Neural cell (in vitro differentiated cells): ENCODE measurements at regions not wholly inside any gene's neighbourhood (a gene's known extent, or its start where the extent isn't known, plus 50 kb on each side); places are given as distances from the start of the nearest gene placed in this dataset.

Source experiments
- H2AFZ ChIP-seq: fragments of 200-600, 300-800 bp; sonication (generic), shearing (Covaris generic); 2 replicates; pipeline ENCODE4 v1.6.0; 2014; ENCODE audit warnings: low read depth, mild to moderate bottlenecking, antibody characterized with exemption, low read length, moderate library complexity
- H3F3A ChIP-seq: fragments of 200-600 bp; shearing (Covaris generic); 2 replicates; pipeline ENCODE4 v1.6.1; 2016; ENCODE audit warnings: mild to moderate bottlenecking, moderate library complexity, mixed read lengths, antibody characterized with exemption, low read length; ENCODE audit not compliant: insufficient read depth, poor library complexity, severe bottlenecking
- H3K27ac ChIP-seq: fragments of 200-600, 300-800 bp; sonication (generic), shearing (Covaris generic); 2 replicates; pipeline ENCODE4 v1.5.1; 2014; ENCODE audit warnings: mild to moderate bottlenecking, low read length, moderate library complexity
- H3K27me3 ChIP-seq: fragments of 300-800, 200-600 bp; sonication (generic), shearing (Covaris generic); 2 replicates; pipeline ENCODE4 v1.6.0; 2014; ENCODE audit warnings: mild to moderate bottlenecking, low read depth, low read length, moderate library complexity; ENCODE audit not compliant: insufficient read depth
- H3K36me3 ChIP-seq: fragments of 300-800, 200-600 bp; sonication (generic), shearing (Covaris generic); 2 replicates; pipeline ENCODE4 v1.5.1; 2014; ENCODE audit warnings: mild to moderate bottlenecking, antibody characterized with exemption, low read length, moderate library complexity; ENCODE audit not compliant: insufficient read depth
- H3K4me2 ChIP-seq: fragments of 300-800, 200-600 bp; sonication (generic), shearing (Covaris generic); 2 replicates; pipeline ENCODE4 v1.6.0; 2014; ENCODE audit warnings: mild to moderate bottlenecking, low read length
- H3K4me3 ChIP-seq: fragments of 300-800, 200-600 bp; sonication (generic), shearing (Covaris generic); 2 replicates; pipeline ENCODE4 v1.5.1; 2014; ENCODE audit warnings: mild to moderate bottlenecking, low read length, moderate library complexity
- H3K79me2 ChIP-seq: fragments of 200-600 bp; shearing (Covaris generic); replicated peaks from 2 replicates; pipeline ENCODE4 v1.6.0; 2014; ENCODE audit warnings: mild to moderate bottlenecking, low read length, moderate library complexity; ENCODE audit not compliant: insufficient read depth
- H3K9ac ChIP-seq: fragments of 300-800, 200-600 bp; sonication (generic), shearing (Covaris generic); 2 replicates; pipeline ENCODE4 v1.6.1; 2016; ENCODE audit warnings: mild to moderate bottlenecking, low read length, mixed read lengths
- H3K9me2 ChIP-seq: fragments of 200-600 bp; shearing (Covaris generic); 2 replicates; pipeline ENCODE4 v1.6.1; 2016; ENCODE audit warnings: mild to moderate bottlenecking, low read length, mixed read lengths; ENCODE audit not compliant: insufficient read depth
- H3K9me3 ChIP-seq: fragments of 200-600, 300-800 bp; sonication (generic), shearing (Covaris generic); 2 replicates; pipeline ENCODE4 v1.6.1; 2016; ENCODE audit warnings: mild to moderate bottlenecking, mixed run types, low read length, moderate library complexity, mixed read lengths
- H4K20me1 ChIP-seq: fragments of 200-600 bp; shearing (Covaris generic); 2 replicates; pipeline ENCODE4 v1.6.1; 2016; ENCODE audit warnings: mild to moderate bottlenecking, mixed run types; ENCODE audit not compliant: insufficient read depth
- CTCF ChIP-seq: fragments of 450-650 bp; IDR thresholded peaks from 2 replicates; pipeline ENCODE4 v1.5.1; 2014; ENCODE audit warnings: antibody characterized with exemption, mild to moderate bottlenecking, moderate library complexity; ENCODE audit not compliant: poor library complexity, severe bottlenecking
- EP300 ChIP-seq: fragments of 450-650 bp; conservative IDR thresholded peaks from 2 replicates; pipeline ENCODE4 v1.6.1; 2014; ENCODE audit warnings: antibody characterized with exemption, mild to moderate bottlenecking, moderate library complexity; ENCODE audit not compliant: poor library complexity, severe bottlenecking
- EZH2 ChIP-seq: fragments of 200-600, 300-800 bp; shearing (Covaris generic), sonication (generic); IDR thresholded peaks from 2 replicates; pipeline ENCODE4 v1.6.1; 2014; ENCODE audit warnings: antibody characterized with exemption, low read length, borderline replicate concordance, mild to moderate bottlenecking; ENCODE audit not compliant: insufficient read depth, poor library complexity, severe bottlenecking
- MXI1 ChIP-seq: fragments of 450-650 bp; conservative IDR thresholded peaks from 2 replicates; pipeline ENCODE4 v1.6.1; 2014; ENCODE audit warnings: antibody characterized with exemption, mild to moderate bottlenecking; ENCODE audit not compliant: poor library complexity, severe bottlenecking
- POLR2AphosphoS5 ChIP-seq: IDR thresholded peaks from 2 replicates; pipeline ENCODE4 v1.6.1; 2012
- RAD21 ChIP-seq: fragments of 450-650 bp; conservative IDR thresholded peaks from 2 replicates; pipeline ENCODE4 v1.6.1; 2014; ENCODE audit warnings: antibody characterized with exemption, mild to moderate bottlenecking, moderate library complexity
- SMC3 ChIP-seq: fragments of 450-650 bp; conservative IDR thresholded peaks from 2 replicates; pipeline ENCODE4 v1.6.1; 2014; ENCODE audit warnings: antibody characterized with exemption, mild to moderate bottlenecking, moderate library complexity; ENCODE audit not compliant: poor library complexity
- TAF1 ChIP-seq: IDR thresholded peaks from 2 replicates; pipeline ENCODE4 v1.6.1; 2012; ENCODE audit warnings: low read depth
- TF ChIP-seq, protein P1 (sequence below): IDR thresholded peaks from 2 replicates; pipeline ENCODE4 v1.6.1; 2012; ENCODE audit warnings: borderline replicate concordance

GRCh38 chr7:51607447-51607846 is 290.8 kb upstream of the COBL start:
- H3K27ac ChIP-seq, result no peak overlapping the region
- H2AFZ ChIP-seq, result no peak overlapping the region
- H3K9me2 ChIP-seq, result no peaks in the 10 kb centered on the region
- no peaks in the 10 kb centered on the region for H3K79me2 ChIP-seq
- H3K36me3 ChIP-seq, result no peaks in the 10 kb centered on the region
- no peak overlapping the region for H3K4me3 ChIP-seq
- H3K9me3 ChIP-seq, result no peaks in the 10 kb centered on the region
- no peaks in the 10 kb centered on the region for H3K27me3 ChIP-seq
- no peaks in the 10 kb centered on the region for H4K20me1 ChIP-seq
- no peak overlapping the region for H3K4me2 ChIP-seq
- H3K9ac ChIP-seq, result no peak overlapping the region
- H3F3A ChIP-seq, result no peaks in the 10 kb centered on the region
- TF ChIP-seq RAD21 (no peak), MXI1 (no peak), SMC3 (no peak), EZH2 (no peak), TAF1 (no peak), POLR2AphosphoS5 (no peak)
- TF ChIP-seq, protein P1, sequence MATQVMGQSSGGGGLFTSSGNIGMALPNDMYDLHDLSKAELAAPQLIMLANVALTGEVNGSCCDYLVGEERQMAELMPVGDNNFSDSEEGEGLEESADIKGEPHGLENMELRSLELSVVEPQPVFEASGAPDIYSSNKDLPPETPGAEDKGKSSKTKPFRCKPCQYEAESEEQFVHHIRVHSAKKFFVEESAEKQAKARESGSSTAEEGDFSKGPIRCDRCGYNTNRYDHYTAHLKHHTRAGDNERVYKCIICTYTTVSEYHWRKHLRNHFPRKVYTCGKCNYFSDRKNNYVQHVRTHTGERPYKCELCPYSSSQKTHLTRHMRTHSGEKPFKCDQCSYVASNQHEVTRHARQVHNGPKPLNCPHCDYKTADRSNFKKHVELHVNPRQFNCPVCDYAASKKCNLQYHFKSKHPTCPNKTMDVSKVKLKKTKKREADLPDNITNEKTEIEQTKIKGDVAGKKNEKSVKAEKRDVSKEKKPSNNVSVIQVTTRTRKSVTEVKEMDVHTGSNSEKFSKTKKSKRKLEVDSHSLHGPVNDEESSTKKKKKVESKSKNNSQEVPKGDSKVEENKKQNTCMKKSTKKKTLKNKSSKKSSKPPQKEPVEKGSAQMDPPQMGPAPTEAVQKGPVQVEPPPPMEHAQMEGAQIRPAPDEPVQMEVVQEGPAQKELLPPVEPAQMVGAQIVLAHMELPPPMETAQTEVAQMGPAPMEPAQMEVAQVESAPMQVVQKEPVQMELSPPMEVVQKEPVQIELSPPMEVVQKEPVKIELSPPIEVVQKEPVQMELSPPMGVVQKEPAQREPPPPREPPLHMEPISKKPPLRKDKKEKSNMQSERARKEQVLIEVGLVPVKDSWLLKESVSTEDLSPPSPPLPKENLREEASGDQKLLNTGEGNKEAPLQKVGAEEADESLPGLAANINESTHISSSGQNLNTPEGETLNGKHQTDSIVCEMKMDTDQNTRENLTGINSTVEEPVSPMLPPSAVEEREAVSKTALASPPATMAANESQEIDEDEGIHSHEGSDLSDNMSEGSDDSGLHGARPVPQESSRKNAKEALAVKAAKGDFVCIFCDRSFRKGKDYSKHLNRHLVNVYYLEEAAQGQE, result no peak

DNA sequence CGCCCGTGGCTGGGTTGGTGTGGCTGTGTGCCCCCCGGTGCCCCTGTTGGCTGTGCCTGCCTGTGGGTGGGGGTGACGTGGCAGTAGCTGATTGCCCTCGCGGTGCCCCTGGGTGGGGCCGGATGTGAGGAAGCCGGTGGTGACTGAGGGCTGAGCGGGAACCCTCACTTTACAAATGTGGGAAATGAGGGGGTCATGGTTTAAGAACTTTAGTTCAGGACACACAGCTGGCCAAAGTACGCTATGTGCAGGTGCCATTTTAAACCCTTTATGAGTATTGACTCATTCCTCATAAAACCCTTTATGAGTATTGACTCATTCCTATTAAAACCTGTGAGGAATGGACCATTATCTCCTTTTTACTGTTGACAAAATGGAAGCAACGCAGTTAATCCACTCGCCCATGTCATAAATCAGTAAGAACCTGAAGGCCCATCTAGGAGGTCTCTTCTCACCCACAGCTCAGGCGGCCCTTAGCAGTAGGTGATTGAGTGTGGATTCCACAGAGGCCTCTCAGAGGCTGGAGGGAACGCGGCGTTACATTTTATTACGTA is 290.1 kb upstream of the COBL start:
- TF ChIP-seq EP300 (no peak), TAF1 (no peak), CTCF (no peak), MXI1 (no peak), POLR2AphosphoS5 (no peak)
- TF ChIP-seq, protein P1, result no peak
- Histone ChIP-seq H3K79me2 (no peaks in the 10 kb centered on the region), H3F3A (no peaks in the 10 kb centered on the region), H3K36me3 (no peaks in the 10 kb centered on the region), H3K9me3 (no peaks in the 10 kb centered on the region), H3K27ac (no peak overlapping the region), H3K27me3 (no peaks in the 10 kb centered on the region), H2AFZ (no peak overlapping the region), H4K20me1 (no peaks in the 10 kb centered on the region), H3K4me2 (no peak overlapping the region), H3K9me2 (no peaks in the 10 kb centered on the region), H3K4me3 (no peak overlapping the region), H3K9ac (no peak overlapping the region)
